ENCODE measurements at regions not wholly inside any gene's neighbourhood (a gene's known extent, or its start where the extent isn't known, plus 50 kb on each side); places are given as distances from the start of the nearest gene placed in this dataset.

GRCh38 chr13:107348471-107348870 lies 780.5 kb upstream of the ARGLU1 start:
- no peak overlapping the region for H3K27ac ChIP-seq (ENCODE audit: low read depth, low read length)
- CTCF ChIA-PET: no interaction called here
- no peak overlapping the region for H3K9ac ChIP-seq (ENCODE audit: low read length)
- H3K27me3 ChIP-seq (ENCODE audit: insufficient read depth, low read length): no peaks in the 10 kb centered on the region
- intact Hi-C loops (cut with micrococcal nuclease): no loop called here
- TF ChIP-seq MAX (IDR thresholded peaks at IDR 0.05) (no peak), TCF7L2 (IDR thresholded peaks at IDR 0.05; ENCODE audit: borderline replicate concordance, extremely low read depth, insufficient read depth, insufficient read length) (no peak), REST (IDR thresholded peaks at IDR 0.05; ENCODE audit: low read depth) (no peak), ZNF274 (IDR thresholded peaks at IDR 0.05; ENCODE audit: low read depth, low read length) (no peak), EGR1 (IDR thresholded peaks at IDR 0.05; ENCODE audit: low read depth) (no peak)
- DNase-seq (ENCODE audit: low read depth, low spot score) (no peak), ATAC-seq (no peak)
- no peak overlapping the region for H2AFZ ChIP-seq (ENCODE audit: low read depth, low read length, poor library complexity, severe bottlenecking)
- H3K79me2 ChIP-seq (ENCODE audit: insufficient read depth, low read length): no peaks in the 10 kb centered on the region
- H3K36me3 ChIP-seq (ENCODE audit: control insufficient read depth in 1 of 2, insufficient read depth in 2 of 2, low read length in 2 of 2): no peaks in the 10 kb centered on the region
- H3K4me1 ChIP-seq (ENCODE audit: control insufficient read depth in 1 of 2, insufficient read depth in 2 of 2, low read length in 2 of 2): no peaks in the 10 kb centered on the region
- H3K9me2 ChIP-seq (ENCODE audit: insufficient read depth): no peaks in the 10 kb centered on the region
- RAD21 ChIA-PET (ENCODE audit: low non-redundant PET in 1 of 2, low total read pairs in 2 of 2, uncharacterized antibody in 2 of 2, unreplicated experiment in 2 of 2): no interaction called here
- no TSS peak for BruUV-seq (replicated peaks)
- no peaks in the 10 kb centered on the region for H4K20me1 ChIP-seq (ENCODE audit: insufficient read depth)
- no peak overlapping the region for H3K4me3 ChIP-seq (replicated peaks in 1 of 2; ENCODE audit: low read depth in 1 of 2, low read length in 2 of 2)
- peaks cover 0 to 18% of the 10 kb centered on the region in 2 experiments; a peak in 2 of 4 replicates for H3K9me3 ChIP-seq (ENCODE audit: control insufficient read depth in 1 of 2, insufficient read depth in 1 of 2, low read depth in 1 of 2, low read length in 2 of 2)
- no peak overlapping the region for H3K4me2 ChIP-seq (ENCODE audit: low read length)
- POLR2A ChIA-PET: no interaction called here
